K562 (cell line): ENCODE measurements at regions not wholly inside any gene's neighbourhood (a gene's known extent, or its start where the extent isn't known, plus 50 kb on each side); places are given as distances from the start of the nearest gene placed in this dataset.

Experiments
- ATAC-seq: fragments of 200-7000 bp; cut with Tn5 transposase; 3 replicates; pipeline ENCODE4 v1.9.1; 2020; ENCODE audit warnings: moderate library complexity
- BruUV-seq: library from RNA; stranded (reverse); fragments of 400-500 nt; replicated peaks from 2 replicates; lab custom pipeline; 2021; lab: Mats Ljungman, UMichigan
- CTCF ChIA-PET: fragments of 300-600 bp; formaldehyde crosslinking; extraction: SDS; loops from one replicate; lab custom pipeline; 2021; ENCODE audit warnings: low intra/inter-chr PET ratio; lab: Yijun Ruan, JAX
- POLR2A ChIA-PET: fragments of 300-600, 350-650 bp; sonication (Branson Sonifier 250); formaldehyde crosslinking; extraction: SDS; loops from one replicate; lab custom pipeline; 2021; ENCODE audit warnings: antibody characterized with exemption, inconsistent platforms; lab: Yijun Ruan, JAX
- DNase-seq, 4 experiments: peaks; one replicate each; pipeline versions ENCODE4 v3.0.0 to v3.0.0-alpha.2; 2011 to 2018; ENCODE audit warnings: low spot score in 3 of 4, mixed read lengths in 3 of 4; ENCODE audit errors: extremely low read depth in 1 of 4
- FAIRE-seq: peaks from 2 replicates; lab custom pipeline; 2011; peaks lifted over from hg19 to GRCh38; lab: Jason Lieb, UNC
- H2AFZ ChIP-seq: 2 replicates; pipeline ENCODE4 v1.6.0; 2011; ENCODE audit warnings: low read depth, low read length, control low read depth, inconsistent platforms
- H3K27ac ChIP-seq: fragments of 200-600 bp; 3 replicates; pipeline ENCODE4 v1.8.0; 2011; ENCODE audit warnings: low read depth, mild to moderate bottlenecking, control low read depth, inconsistent platforms, low read length, moderate library complexity, mixed read lengths; ENCODE audit errors: extremely low read depth
- H3K27me3 ChIP-seq, 2 experiments: fragments of 300-600 bp in 1 of 2; 2 replicates in 1 of 2; 3 replicates in 1 of 2; pipeline versions ENCODE4 v1.6.0 to v1.8.0; 2011; ENCODE audit warnings: inconsistent platforms in 2 of 2, low read length in 2 of 2, mild to moderate bottlenecking in 1 of 2, mixed read lengths in 1 of 2, moderate library complexity in 1 of 2; ENCODE audit not compliant: control insufficient read depth in 2 of 2, insufficient read depth in 2 of 2
- H3K36me3 ChIP-seq: fragments of 300-600 bp; 3 replicates; pipeline ENCODE4 v1.8.0; 2011; ENCODE audit warnings: mild to moderate bottlenecking, low read length, inconsistent platforms; ENCODE audit not compliant: control insufficient read depth, insufficient read depth
- H3K4me1 ChIP-seq, 2 experiments: fragments of 200-600 bp in 1 of 2; replicated peaks in 1 of 2; 2 replicates in 1 of 2; 3 replicates in 1 of 2; pipeline versions ENCODE4 v1.5.1 to v1.8.0; 2011; ENCODE audit warnings: inconsistent platforms in 2 of 2, low read length in 2 of 2, mild to moderate bottlenecking in 1 of 2, mixed read lengths in 1 of 2, moderate library complexity in 1 of 2; ENCODE audit not compliant: control insufficient read depth in 2 of 2, insufficient read depth in 2 of 2
- H3K4me2 ChIP-seq: 2 replicates; pipeline ENCODE4 v1.6.1; 2011; ENCODE audit warnings: low read length, control low read depth, inconsistent platforms, mixed read lengths; ENCODE audit not compliant: insufficient read depth
- H3K4me3 ChIP-seq: fragments of 200-600 bp; sonication (generic), shearing (Covaris generic); 2 replicates; pipeline ENCODE4 v1.5.1; 2016; ENCODE audit warnings: control low read depth, inconsistent platforms
- H3K79me2 ChIP-seq: fragments of 200-600 bp; 3 replicates; pipeline ENCODE4 v1.8.0; 2011; ENCODE audit warnings: low read length, inconsistent platforms; ENCODE audit not compliant: control insufficient read depth, insufficient read depth
- H3K9ac ChIP-seq, 2 experiments: 2 replicates each; pipeline versions ENCODE4 v1.6.0 to v1.6.1; 2011; ENCODE audit warnings: low read depth in 2 of 2, low read length in 2 of 2, control low read depth in 1 of 2, inconsistent platforms in 1 of 2, mild to moderate bottlenecking in 1 of 2, mixed read lengths in 1 of 2; ENCODE audit not compliant: insufficient read depth in 1 of 2
- H3K9me1 ChIP-seq: one replicate; pipeline ENCODE4 v1.6.0; 2011; ENCODE audit warnings: inconsistent platforms, mild to moderate bottlenecking, low read length, moderate library complexity; ENCODE audit not compliant: control insufficient read depth, insufficient read depth
- H3K9me3 ChIP-seq: replicated peaks from 2 replicates; pipeline ENCODE4 v1.5.1; 2011; ENCODE audit warnings: low read depth, low read length, inconsistent platforms; ENCODE audit not compliant: control insufficient read depth, insufficient read depth
- H4K20me1 ChIP-seq: replicated peaks from 2 replicates; pipeline ENCODE4 v1.6.1; 2011; ENCODE audit warnings: low read length, inconsistent platforms, mixed read lengths; ENCODE audit not compliant: control insufficient read depth, insufficient read depth
- CBFA2T2 ChIP-seq: fragments of 450-650 bp; conservative IDR thresholded peaks from 2 replicates; pipeline ENCODE4 v1.6.1; 2017; ENCODE audit warnings: mild to moderate bottlenecking
- GABPA ChIP-seq: fragments of 200-800 bp; sonication (Bioruptor generic); conservative IDR thresholded peaks from 2 replicates; pipeline ENCODE4 v1.6.1; 2016; ENCODE audit warnings: low read depth, missing genetic modification characterization, missing compliant biosample characterization
- MNT ChIP-seq, 2 experiments: fragments of 450-650 bp; conservative IDR thresholded peaks; 2 replicates each; pipeline ENCODE4 v1.6.1; 2017; ENCODE audit warnings: mild to moderate bottlenecking in 2 of 2, moderate library complexity in 2 of 2
- MYNN ChIP-seq, 2 experiments: sonication (generic); formaldehyde crosslinking in 1 of 2; IDR thresholded peaks; 2 replicates each; pipeline versions ENCODE4 v1.5.0 to v1.6.1; 2016 to 2020; ENCODE audit warnings: antibody characterized with exemption in 1 of 2, missing genetic modification reagents in 1 of 2
- NCOR1 ChIP-seq: fragments of 450-650 bp; IDR thresholded peaks from 2 replicates; pipeline ENCODE4 v1.6.1; 2016; ENCODE audit warnings: mild to moderate bottlenecking, moderate library complexity
- NFYB ChIP-seq: IDR thresholded peaks from 2 replicates; pipeline ENCODE4 v1.6.1; 2011; ENCODE audit warnings: mild to moderate bottlenecking, moderate library complexity; ENCODE audit not compliant: insufficient read length; ENCODE audit errors: extremely low read depth
- RAD51 ChIP-seq: fragments of 450-650 bp; IDR thresholded peaks from 2 replicates; pipeline ENCODE4 v1.7.1; 2016; ENCODE audit warnings: low read depth, mild to moderate bottlenecking, borderline replicate concordance
- TFE3 ChIP-seq: fragments of 450-650 bp; formaldehyde crosslinking; IDR thresholded peaks from 2 replicates; pipeline ENCODE4 v1.4.0; 2020; ENCODE audit warnings: mild to moderate bottlenecking, mixed read lengths
- USF1 ChIP-seq: sonication (generic); formaldehyde crosslinking; IDR thresholded peaks from 2 replicates; pipeline ENCODE4 v1.9.0; 2022; ENCODE audit warnings: mild to moderate bottlenecking, missing genetic modification reagents
- ZNF239 ChIP-seq: fragments of 250-450 bp; sonication (Bioruptor Pico); IDR thresholded peaks from 2 replicates; pipeline ENCODE4 v1.4.0; 2020; ENCODE audit warnings: mild to moderate bottlenecking
- WGBS: fragments of 100-300 bp; shearing (Covaris generic); methylation state at CpG from one replicate; pipeline ENCODE4 v1.1.6; 2016; ENCODE audit warnings: low coverage, mixed read lengths; ENCODE audit not compliant: insufficient coverage; ENCODE audit errors: missing lambda C conversion rate; 5-methylcytosine and 5-hydroxymethylcytosine counted together
- in situ Hi-C: fragments of 300-500 bp; cut with MboI; formaldehyde crosslinking; loops from 4 replicates; pipeline ENCODE4 v1.15.0; 2018; ENCODE audit warnings: inconsistent platforms, mixed read lengths
- intact Hi-C: fragments of 100-400 bp; cut with micrococcal nuclease; formaldehyde crosslinking; loops from 2 replicates; pipeline ENCODE4 v1.14.2; 2022

GRCh38 chr1:113302636-113303035 lies 87.7 kb upstream of the MAGI3 start (continued):
- no peak for TF ChIP-seq GABPA
- no peak for TF ChIP-seq MYNN (IDR thresholded peaks at IDR 0.05)
- TF ChIP-seq MYNN (CRISPR knock-in tag; IDR thresholded peaks at IDR 0.05), result no peak
- no peak for TF ChIP-seq NCOR1

- no TSS peak for BruUV-seq
- intact Hi-C loops, result no loop called here
- TF ChIP-seq MNT (conservative IDR thresholded peaks at IDR 0.05) (peak in 1 of 2 experiments; percentile 26; a peak in 1 of 4 replicates), RAD51 (peak; percentile 84), NFYB (peak; percentile 44), USF1 (peak; percentile 84), CBFA2T2 (peak; percentile 30; the same call in 1 of the 2 replicates), TFE3 (peak; percentile 60), ZNF239 (CRISPR knock-in tag) (no peak)
Observed at GRCh38 chr1:113303267-113303666, 87.0 kb upstream of the MAGI3 start.

More at GRCh38 chr1:113303267-113303666, 87.0 kb upstream of the MAGI3 start:
- Histone ChIP-seq H3K9me3 (no peaks in the 10 kb centered on the region), H3K4me1 (no peaks in the 10 kb centered on the region), H3K27me3 (no peaks in the 10 kb centered on the region), H2AFZ (0 out of 2 replicates have a peak overlapping the region, but pooled peaks have one; percentile 2), H3K9ac (no peak overlapping the region), H3K36me3 (no peaks in the 10 kb centered on the region), H3K27ac (no peak overlapping the region), H3K9me1 (no peaks in the 10 kb centered on the region), H3K79me2 (no peaks in the 10 kb centered on the region), H3K4me3 (no peak overlapping the region), H4K20me1 (no peaks in the 10 kb centered on the region), H3K4me2 (no peak overlapping the region)
- in situ Hi-C loops, result no loop called here
- 28% methylated on average over 9 of the region's 9 CpGs for WGBS
- peak; percentile 58; the same call in 2 of the 3 replicates for ATAC-seq
- ChIA-PET CTCF (no interaction called here), POLR2A (interaction anchor here (1.1 to 2.3 kb wide), 3 partner anchors 8 to 14 kb away, joined by 3 to 9 read pairs (median 7); no protein-coding TSS in a partner anchor)
- DNase-seq, result peak in 3 of 4 experiments; percentile 47 to 78 (median 71)
- FAIRE-seq, result peak; percentile 81
